ENCODE measurements at regions not wholly inside any gene's neighbourhood (a gene's known extent, or its start where the extent isn't known, plus 50 kb on each side); places are given as distances from the start of the nearest gene placed in this dataset.

GRCh38 chr7:46143949-46144917 lies 223.2 kb upstream of the IGFBP3 start:
- DNase-seq (ENCODE audit: low read depth), result no peak

DNA sequence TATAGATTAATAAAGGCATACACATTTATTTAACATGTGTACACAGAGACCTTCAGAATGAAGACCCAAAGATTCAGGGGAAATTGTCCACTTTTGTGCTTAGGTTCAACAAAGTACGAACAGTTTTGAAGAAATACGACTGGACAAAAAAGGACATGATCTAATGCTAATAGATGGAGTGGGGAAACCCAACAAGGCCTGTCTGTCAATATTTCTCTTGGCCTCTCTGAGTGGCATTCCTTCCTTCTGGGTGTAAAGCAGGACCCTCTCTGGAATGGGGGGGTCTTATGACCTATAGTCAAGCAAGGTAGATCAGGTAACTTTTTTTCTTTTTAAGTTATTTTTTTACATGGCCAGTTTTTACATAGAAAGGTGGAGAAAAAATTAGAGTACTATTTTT lies 222.3 kb upstream of the IGFBP3 start:
- no peak for DNase-seq (ENCODE audit: low read depth)

DNA sequence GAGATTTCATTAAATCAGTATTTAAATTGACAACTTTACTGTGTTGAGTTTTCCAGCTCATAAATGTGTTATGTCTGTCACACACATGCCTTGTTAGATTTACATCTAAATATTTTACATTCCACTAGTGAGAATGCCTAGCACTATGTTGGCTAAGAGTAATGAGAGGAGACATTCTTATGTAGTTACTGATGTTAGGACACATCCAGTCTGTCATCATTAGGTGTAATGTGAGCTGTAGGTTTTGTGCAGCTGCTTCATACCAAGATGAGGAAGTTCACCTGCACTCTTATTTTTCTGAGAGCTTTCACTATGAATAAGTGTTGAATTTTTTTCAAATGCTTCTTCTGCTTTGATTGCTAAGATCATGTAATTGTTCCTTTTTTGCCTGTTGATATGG lies 218.0 kb upstream of the IGFBP3 start:
- DNase-seq (ENCODE audit: low read depth), result peak; percentile 79

DNA sequence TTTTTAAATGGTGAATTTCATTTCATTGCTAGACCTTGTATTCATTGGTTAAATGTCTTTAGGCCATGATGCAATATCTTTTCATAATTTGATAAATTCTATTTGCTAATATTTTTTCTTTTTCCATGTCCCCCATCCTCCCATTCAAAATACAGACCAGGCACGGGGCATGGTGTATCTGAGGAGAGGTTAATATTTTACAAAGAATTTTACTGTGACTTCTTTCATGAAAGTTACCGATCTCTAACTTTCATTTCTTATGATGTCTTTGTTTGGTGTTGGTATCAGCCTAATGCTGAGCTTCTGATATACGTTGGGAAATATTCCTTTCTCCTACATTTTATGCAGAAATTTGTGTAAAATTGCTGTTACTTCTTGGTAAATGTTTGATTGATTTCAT lies 216.7 kb upstream of the IGFBP3 start:
- DNase-seq (ENCODE audit: low read depth), result no peak

DNA sequence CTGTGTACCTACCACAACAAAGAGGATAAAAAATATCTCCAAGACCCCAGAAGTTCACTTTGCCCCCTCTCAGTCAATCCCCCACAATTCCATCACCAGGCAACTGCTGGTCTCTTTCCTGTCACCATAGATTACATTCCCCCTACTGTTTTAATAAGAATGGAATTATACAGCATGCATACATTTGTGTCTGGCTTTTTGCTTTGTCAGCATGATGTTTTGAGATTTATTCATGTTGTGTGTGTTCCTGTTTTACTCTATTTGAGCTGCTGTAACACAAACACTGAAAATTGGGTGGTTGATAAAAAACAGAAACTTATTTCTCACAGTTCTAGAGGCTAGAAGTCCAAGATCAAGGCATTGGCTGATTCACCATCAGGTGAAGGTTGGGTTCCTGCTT lies 214.5 kb upstream of the IGFBP3 start:
- DNase-seq (ENCODE audit: low read depth), result no peak

DNA sequence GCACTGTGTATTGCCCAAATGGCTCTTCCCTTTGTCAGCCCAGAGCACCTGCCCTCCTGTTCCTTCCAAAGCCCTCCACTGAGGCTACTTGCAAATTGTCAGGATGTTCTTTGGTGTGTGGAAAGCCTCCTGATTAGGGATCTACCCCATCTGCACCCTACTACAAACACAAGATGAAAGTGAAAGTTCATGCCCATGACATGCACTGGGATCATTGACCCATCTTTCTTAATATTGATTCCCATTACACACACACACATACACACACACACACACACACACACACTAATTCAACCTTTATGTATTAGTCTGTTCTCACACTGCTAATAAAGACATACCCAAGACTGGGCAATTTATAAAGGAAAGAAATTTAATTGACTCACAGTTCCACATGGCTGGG lies 213.7 kb upstream of the IGFBP3 start:
- DNase-seq (ENCODE audit: low read depth), result no peak

GRCh38 chr7:46134385-46134784 lies 213.3 kb upstream of the IGFBP3 start:
- no peak for DNase-seq (ENCODE audit: low read depth)

GRCh38 chr7:46133751-46134150 lies 212.7 kb upstream of the IGFBP3 start:
- no peak for DNase-seq (ENCODE audit: low read depth)

GRCh38 chr7:46133072-46133471 lies 212.0 kb upstream of the IGFBP3 start:
- DNase-seq (ENCODE audit: low read depth), result peak; percentile 7

DNA sequence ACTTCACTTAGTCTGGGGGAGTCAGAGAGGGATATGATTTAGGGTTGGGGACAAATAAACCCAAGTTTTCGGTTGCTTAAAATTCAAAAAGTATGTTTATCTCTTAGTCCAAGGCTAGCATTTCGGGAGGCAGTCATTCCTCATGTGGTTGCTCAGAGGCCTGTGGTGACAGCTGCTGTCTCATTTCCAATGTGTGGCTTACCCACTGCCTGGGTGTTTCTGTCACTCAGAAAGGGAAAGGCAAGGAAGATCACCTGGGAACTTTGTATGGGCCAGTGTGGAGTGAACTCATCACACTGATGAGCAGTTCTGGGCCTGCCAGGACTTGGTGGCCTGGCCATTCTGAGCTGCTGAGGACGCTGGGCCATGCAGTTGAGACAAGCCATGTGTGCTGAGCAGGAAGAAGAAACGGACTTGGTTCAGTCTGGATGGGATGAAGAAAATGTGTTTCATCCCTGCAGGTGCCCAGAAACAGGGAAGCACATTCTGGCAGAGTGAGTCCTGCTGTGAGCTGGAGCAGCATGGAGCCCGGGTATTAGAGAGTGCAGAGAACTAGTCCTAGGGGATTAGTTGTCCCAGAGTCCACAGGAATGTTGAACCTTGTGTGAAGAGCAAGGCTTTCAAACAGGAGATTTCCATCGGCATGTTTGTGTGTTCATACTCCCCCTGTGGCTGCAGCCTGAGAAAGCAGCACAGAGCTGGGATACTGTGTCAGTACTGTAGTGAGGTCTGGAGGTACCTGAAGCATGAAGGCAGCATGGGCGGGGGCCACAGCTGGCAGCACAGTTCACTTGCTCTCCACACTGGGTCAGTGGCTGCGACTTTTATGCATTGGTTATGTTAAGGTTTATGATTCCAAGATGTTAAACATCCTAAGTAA lies 211.1 kb upstream of the IGFBP3 start:
- DNase-seq (ENCODE audit: low read depth), result peak; percentile 34

- no peak for DNase-seq (ENCODE audit: low read depth)
Measured at GRCh38 chr7:46129831-46130230, 208.8 kb upstream of the IGFBP3 start.

DNA sequence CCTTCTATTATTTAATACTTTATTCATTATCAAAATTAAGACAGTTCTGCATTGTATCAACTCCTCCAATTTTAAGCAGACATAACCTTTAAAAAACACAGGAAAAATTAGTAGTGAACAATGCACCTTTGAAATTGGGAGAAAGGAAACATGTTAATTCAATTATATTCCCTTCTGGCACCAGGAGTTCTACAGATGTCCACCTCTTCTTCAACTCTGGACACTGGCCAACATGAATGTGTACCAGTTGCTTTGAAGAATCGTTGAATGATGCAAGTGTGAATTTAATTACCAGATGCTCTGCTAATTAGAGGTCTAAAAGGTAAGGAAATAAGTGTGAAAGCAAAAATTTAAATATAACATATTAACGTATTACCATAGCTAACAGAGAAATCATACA lies 206.7 kb upstream of the IGFBP3 start:
- DNase-seq (ENCODE audit: low read depth), result no peak

- DNase-seq (ENCODE audit: low read depth), result peak; percentile 58
Measured at GRCh38 chr7:46126675-46127300, 205.7 kb upstream of the IGFBP3 start.

- no peak for DNase-seq (ENCODE audit: low read depth)
Measured at GRCh38 chr7:46123756-46124343, 202.8 kb upstream of the IGFBP3 start.

- peak; percentile 60 for DNase-seq (ENCODE audit: low read depth)
Measured at GRCh38 chr7:46115410-46115809, 194.3 kb upstream of the IGFBP3 start.

- no peak for DNase-seq (ENCODE audit: low read depth)
Measured at GRCh38 chr7:46109437-46109836, 188.4 kb upstream of the IGFBP3 start.

GRCh38 chr7:46108272-46108671 lies 187.2 kb upstream of the IGFBP3 start:
- DNase-seq (ENCODE audit: low read depth), result no peak

- DNase-seq (ENCODE audit: low read depth), result no peak
Measured at GRCh38 chr7:46107610-46108217, 186.6 kb upstream of the IGFBP3 start.

DNA sequence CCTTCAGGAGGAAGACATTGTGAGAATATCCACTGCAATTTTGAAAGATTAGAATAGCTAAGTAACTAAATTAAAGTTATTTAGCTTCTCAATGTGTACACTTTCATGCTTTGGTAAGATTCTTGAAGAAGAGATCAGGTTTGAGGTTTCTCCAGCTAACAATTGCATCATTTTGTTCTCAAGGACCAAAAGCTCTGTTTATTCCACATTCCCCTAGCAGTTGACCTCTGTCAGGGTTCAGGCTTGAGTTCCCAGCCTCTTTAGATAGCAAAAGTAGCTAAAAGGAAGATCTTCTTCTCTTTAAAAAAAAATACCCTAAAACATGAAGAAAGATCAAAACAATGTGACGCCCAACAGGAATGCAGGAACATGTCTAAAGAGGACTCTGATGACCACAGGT lies 179.4 kb upstream of the IGFBP3 start:
- DNase-seq (ENCODE audit: low read depth), result no peak

DNA sequence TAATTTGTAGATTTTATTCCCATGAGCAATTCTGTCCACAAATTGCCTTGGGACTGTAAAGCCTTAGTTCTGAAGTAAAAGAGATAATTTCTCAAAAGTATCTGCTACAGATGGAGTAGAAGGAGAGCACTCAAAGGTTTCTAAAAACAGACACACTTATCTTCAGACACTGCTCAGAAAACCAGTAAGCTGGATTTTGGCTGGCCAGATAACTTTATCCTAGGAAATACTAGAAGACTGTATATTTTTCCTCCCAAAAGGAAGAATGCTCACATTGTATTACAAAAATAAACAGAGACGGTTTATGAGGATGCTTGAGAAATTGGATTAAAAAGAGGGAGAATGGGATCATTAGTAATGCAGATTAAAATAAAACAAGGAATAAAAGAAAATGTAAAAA lies 178.0 kb upstream of the IGFBP3 start:
- no peak for DNase-seq (ENCODE audit: low read depth)

- no peak for DNase-seq (ENCODE audit: low read depth)
Measured at GRCh38 chr7:46091071-46091470, 170.0 kb upstream of the IGFBP3 start.
